K562 (cell line): ENCODE measurements at regions not wholly inside any gene's neighbourhood (a gene's known extent, or its start where the extent isn't known, plus 50 kb on each side); places are given as distances from the start of the nearest gene placed in this dataset.

Source experiments
- ATAC-seq: fragments of 200-7000 bp; cut with Tn5 transposase; 3 replicates; pipeline ENCODE4 v1.9.1; 2020; ENCODE audit warnings: moderate library complexity
- BruUV-seq: library from RNA; stranded (reverse); fragments of 400-500 nt; replicated peaks from 2 replicates; lab custom pipeline; 2021; lab: Mats Ljungman, UMichigan
- CTCF ChIA-PET: fragments of 300-600 bp; formaldehyde crosslinking; extraction: SDS; loops from one replicate; lab custom pipeline; 2021; ENCODE audit warnings: low intra/inter-chr PET ratio; lab: Yijun Ruan, JAX
- POLR2A ChIA-PET: fragments of 300-600, 350-650 bp; sonication (Branson Sonifier 250); formaldehyde crosslinking; extraction: SDS; loops from one replicate; lab custom pipeline; 2021; ENCODE audit warnings: antibody characterized with exemption, inconsistent platforms; lab: Yijun Ruan, JAX
- DNase-seq, 4 experiments: peaks; one replicate each; pipeline versions ENCODE4 v3.0.0 to v3.0.0-alpha.2; 2011 to 2018; ENCODE audit warnings: low spot score in 3 of 4, mixed read lengths in 3 of 4; ENCODE audit errors: extremely low read depth in 1 of 4
- FAIRE-seq: peaks from 2 replicates; lab custom pipeline; 2011; peaks lifted over from hg19 to GRCh38; lab: Jason Lieb, UNC
- H2AFZ ChIP-seq: 2 replicates; pipeline ENCODE4 v1.6.0; 2011; ENCODE audit warnings: low read depth, low read length, control low read depth, inconsistent platforms
- H3K27ac ChIP-seq: fragments of 200-600 bp; 3 replicates; pipeline ENCODE4 v1.8.0; 2011; ENCODE audit warnings: low read depth, mild to moderate bottlenecking, control low read depth, inconsistent platforms, low read length, moderate library complexity, mixed read lengths; ENCODE audit errors: extremely low read depth
- H3K27me3 ChIP-seq, 2 experiments: fragments of 300-600 bp in 1 of 2; 2 replicates in 1 of 2; 3 replicates in 1 of 2; pipeline versions ENCODE4 v1.6.0 to v1.8.0; 2011; ENCODE audit warnings: inconsistent platforms in 2 of 2, low read length in 2 of 2, mild to moderate bottlenecking in 1 of 2, mixed read lengths in 1 of 2, moderate library complexity in 1 of 2; ENCODE audit not compliant: control insufficient read depth in 2 of 2, insufficient read depth in 2 of 2
- H3K36me3 ChIP-seq: fragments of 300-600 bp; 3 replicates; pipeline ENCODE4 v1.8.0; 2011; ENCODE audit warnings: mild to moderate bottlenecking, low read length, inconsistent platforms; ENCODE audit not compliant: control insufficient read depth, insufficient read depth
- H3K4me1 ChIP-seq, 2 experiments: fragments of 200-600 bp in 1 of 2; replicated peaks in 1 of 2; 2 replicates in 1 of 2; 3 replicates in 1 of 2; pipeline versions ENCODE4 v1.5.1 to v1.8.0; 2011; ENCODE audit warnings: inconsistent platforms in 2 of 2, low read length in 2 of 2, mild to moderate bottlenecking in 1 of 2, mixed read lengths in 1 of 2, moderate library complexity in 1 of 2; ENCODE audit not compliant: control insufficient read depth in 2 of 2, insufficient read depth in 2 of 2
- H3K4me2 ChIP-seq: 2 replicates; pipeline ENCODE4 v1.6.1; 2011; ENCODE audit warnings: low read length, control low read depth, inconsistent platforms, mixed read lengths; ENCODE audit not compliant: insufficient read depth
- H3K4me3 ChIP-seq: fragments of 200-600 bp; sonication (generic), shearing (Covaris generic); 2 replicates; pipeline ENCODE4 v1.5.1; 2016; ENCODE audit warnings: control low read depth, inconsistent platforms
- H3K79me2 ChIP-seq: fragments of 200-600 bp; 3 replicates; pipeline ENCODE4 v1.8.0; 2011; ENCODE audit warnings: low read length, inconsistent platforms; ENCODE audit not compliant: control insufficient read depth, insufficient read depth
- H3K9ac ChIP-seq, 2 experiments: 2 replicates each; pipeline versions ENCODE4 v1.6.0 to v1.6.1; 2011; ENCODE audit warnings: low read depth in 2 of 2, low read length in 2 of 2, control low read depth in 1 of 2, inconsistent platforms in 1 of 2, mild to moderate bottlenecking in 1 of 2, mixed read lengths in 1 of 2; ENCODE audit not compliant: insufficient read depth in 1 of 2
- H3K9me1 ChIP-seq: one replicate; pipeline ENCODE4 v1.6.0; 2011; ENCODE audit warnings: inconsistent platforms, mild to moderate bottlenecking, low read length, moderate library complexity; ENCODE audit not compliant: control insufficient read depth, insufficient read depth
- H3K9me3 ChIP-seq: replicated peaks from 2 replicates; pipeline ENCODE4 v1.5.1; 2011; ENCODE audit warnings: low read depth, low read length, inconsistent platforms; ENCODE audit not compliant: control insufficient read depth, insufficient read depth
- H4K20me1 ChIP-seq: replicated peaks from 2 replicates; pipeline ENCODE4 v1.6.1; 2011; ENCODE audit warnings: low read length, inconsistent platforms, mixed read lengths; ENCODE audit not compliant: control insufficient read depth, insufficient read depth
- CCNT2 ChIP-seq: IDR thresholded peaks from 2 replicates; pipeline ENCODE4 v1.6.1; 2011; ENCODE audit warnings: borderline replicate concordance, low read depth, mild to moderate bottlenecking, moderate library complexity, mixed read lengths, low read length; ENCODE audit not compliant: insufficient read length; ENCODE audit errors: extremely low read depth
- CEBPB ChIP-seq: fragments of 450-650 bp; IDR thresholded peaks from 2 replicates; pipeline ENCODE4 v1.6.1; 2016; ENCODE audit warnings: missing genetic modification characterization, missing compliant biosample characterization
- CEBPG ChIP-seq, 3 experiments: fragments of 200-800 bp in 1 of 3; sonication (Bioruptor generic) in 1 of 3; sonication (generic) in 1 of 3; formaldehyde crosslinking in 1 of 3; IDR thresholded peaks in 2 of 3; conservative IDR thresholded peaks in 1 of 3; 2 replicates each; pipeline versions ENCODE4 v1.6.1 to v1.8.0; 2016 to 2022; ENCODE audit warnings: missing compliant biosample characterization in 2 of 3, missing genetic modification characterization in 2 of 3, mild to moderate bottlenecking in 1 of 3, missing genetic modification reagents in 1 of 3
- WGBS: fragments of 100-300 bp; shearing (Covaris generic); methylation state at CpG from one replicate; pipeline ENCODE4 v1.1.6; 2016; ENCODE audit warnings: low coverage, mixed read lengths; ENCODE audit not compliant: insufficient coverage; ENCODE audit errors: missing lambda C conversion rate; 5-methylcytosine and 5-hydroxymethylcytosine counted together
- in situ Hi-C: fragments of 300-500 bp; cut with MboI; formaldehyde crosslinking; loops from 4 replicates; pipeline ENCODE4 v1.15.0; 2018; ENCODE audit warnings: inconsistent platforms, mixed read lengths
- intact Hi-C: fragments of 100-400 bp; cut with micrococcal nuclease; formaldehyde crosslinking; loops from 2 replicates; pipeline ENCODE4 v1.14.2; 2022
- TF ChIP-seq, protein P1 (sequence below): fragments of 250-450 bp; sonication (Bioruptor Pico); IDR thresholded peaks from 2 replicates; pipeline ENCODE4 v1.4.0; 2020; ENCODE audit warnings: mild to moderate bottlenecking, moderate library complexity

DNA sequence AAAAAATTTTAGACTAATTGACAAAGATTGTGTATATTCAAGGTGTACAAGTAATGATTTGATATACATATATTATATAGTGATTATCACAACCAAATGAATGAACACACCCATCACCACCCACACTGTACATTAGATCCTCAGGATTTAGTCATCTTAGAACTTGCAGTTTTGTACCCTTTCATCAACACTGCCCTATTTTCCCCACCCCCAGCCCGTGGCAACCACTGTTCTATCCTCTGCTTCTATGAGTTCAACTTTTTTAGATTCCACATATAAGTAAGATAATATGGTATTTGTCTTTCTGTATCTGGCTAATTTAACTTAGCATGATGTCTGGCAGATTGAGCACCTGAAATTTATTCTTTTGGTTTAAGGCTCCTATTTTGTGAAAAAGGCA, 173.6 kb downstream of the IER5 start (continued):
- TF ChIP-seq, protein P1, sequence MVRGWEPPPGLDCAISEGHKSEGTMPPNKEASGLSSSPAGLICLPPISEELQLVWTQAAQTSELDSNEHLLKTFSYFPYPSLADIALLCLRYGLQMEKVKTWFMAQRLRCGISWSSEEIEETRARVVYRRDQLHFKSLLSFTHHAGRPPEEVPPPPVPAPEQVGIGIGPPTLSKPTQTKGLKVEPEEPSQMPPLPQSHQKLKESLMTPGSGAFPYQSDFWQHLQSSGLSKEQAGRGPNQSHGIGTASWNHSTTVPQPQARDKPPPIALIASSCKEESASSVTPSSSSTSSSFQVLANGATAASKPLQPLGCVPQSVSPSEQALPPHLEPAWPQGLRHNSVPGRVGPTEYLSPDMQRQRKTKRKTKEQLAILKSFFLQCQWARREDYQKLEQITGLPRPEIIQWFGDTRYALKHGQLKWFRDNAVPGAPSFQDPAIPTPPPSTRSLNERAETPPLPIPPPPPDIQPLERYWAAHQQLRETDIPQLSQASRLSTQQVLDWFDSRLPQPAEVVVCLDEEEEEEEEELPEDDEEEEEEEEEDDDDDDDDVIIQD (CRISPR knock-in tag): no peak

DNA sequence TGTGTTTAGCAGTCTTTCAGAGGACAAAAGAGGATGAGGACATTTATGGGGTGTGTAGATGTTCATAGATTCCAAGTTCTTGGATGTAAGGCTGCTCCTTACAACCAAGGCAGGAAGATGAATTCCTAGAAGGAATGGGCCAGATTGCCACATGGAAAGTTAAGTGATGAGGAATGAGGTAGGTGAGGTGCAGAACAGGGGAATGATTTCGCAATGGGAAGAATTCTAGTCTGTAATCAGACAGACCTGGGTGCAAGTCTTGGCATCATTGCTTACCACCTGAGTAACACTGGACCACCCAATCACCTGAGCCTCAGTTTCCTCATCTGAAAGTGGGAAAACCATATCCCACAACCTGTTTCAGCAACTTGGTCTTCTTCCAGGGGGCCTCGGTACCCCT, 174.9 kb downstream of the IER5 start:
- intact Hi-C loops (no loop called here), in situ Hi-C loops (no loop called here)
- TF ChIP-seq CEBPG (CRISPR knock-in tag; IDR thresholded peaks at IDR 0.05) (no peak), CEBPG (tag; conservative IDR thresholded peaks at IDR 0.05 in 1 of 2, IDR thresholded peaks at IDR 0.05 in 1 of 2) (0 out of 4 replicates have a peak, but pooled peaks of 1 of the 2 experiments have one; percentile 21), CEBPB (tag) (peak; percentile 63; the same call in 1 of the 2 replicates), CCNT2 (no peak)
- no peaks in the 10 kb centered on the region for H3K4me1 ChIP-seq
- ChIA-PET POLR2A (interaction anchor here (0.6 kb wide), 1 partner anchor 473 kb away, joined by 3 read pairs; no protein-coding TSS in a partner anchor), CTCF (interaction anchor here (0.5 kb wide), 1 partner anchor 162 kb away, joined by 3 read pairs; no protein-coding TSS in a partner anchor)
- no peaks in the 10 kb centered on the region for H3K27me3 ChIP-seq
- FAIRE-seq (no peak), ATAC-seq (no peak), DNase-seq (no peak)
- no peaks in the 10 kb centered on the region for H3K36me3 ChIP-seq
- no peak overlapping the region for H3K9ac ChIP-seq
- no peaks in the 10 kb centered on the region for H3K9me3 ChIP-seq
- H3K9me1 ChIP-seq: no peaks in the 10 kb centered on the region
- H3K4me2 ChIP-seq: no peak overlapping the region
- no peak overlapping the region for H2AFZ ChIP-seq
- H3K4me3 ChIP-seq: no peak overlapping the region
- H3K79me2 ChIP-seq: no peaks in the 10 kb centered on the region
- BruUV-seq: no TSS peak
- no peak overlapping the region for H3K27ac ChIP-seq
- 0% methylated on average over 2 of the region's 2 CpGs for WGBS
- H4K20me1 ChIP-seq: no peaks in the 10 kb centered on the region
